ENCODE measurements at regions not wholly inside any gene's neighbourhood (a gene's known extent, or its start where the extent isn't known, plus 50 kb on each side); places are given as distances from the start of the nearest gene placed in this dataset.
"Not testable (repeated sequence)": the region's sequence is repeated elsewhere in the genome, so short reads cannot be mapped to it uniquely, and the experiment has no call there.

DNA sequence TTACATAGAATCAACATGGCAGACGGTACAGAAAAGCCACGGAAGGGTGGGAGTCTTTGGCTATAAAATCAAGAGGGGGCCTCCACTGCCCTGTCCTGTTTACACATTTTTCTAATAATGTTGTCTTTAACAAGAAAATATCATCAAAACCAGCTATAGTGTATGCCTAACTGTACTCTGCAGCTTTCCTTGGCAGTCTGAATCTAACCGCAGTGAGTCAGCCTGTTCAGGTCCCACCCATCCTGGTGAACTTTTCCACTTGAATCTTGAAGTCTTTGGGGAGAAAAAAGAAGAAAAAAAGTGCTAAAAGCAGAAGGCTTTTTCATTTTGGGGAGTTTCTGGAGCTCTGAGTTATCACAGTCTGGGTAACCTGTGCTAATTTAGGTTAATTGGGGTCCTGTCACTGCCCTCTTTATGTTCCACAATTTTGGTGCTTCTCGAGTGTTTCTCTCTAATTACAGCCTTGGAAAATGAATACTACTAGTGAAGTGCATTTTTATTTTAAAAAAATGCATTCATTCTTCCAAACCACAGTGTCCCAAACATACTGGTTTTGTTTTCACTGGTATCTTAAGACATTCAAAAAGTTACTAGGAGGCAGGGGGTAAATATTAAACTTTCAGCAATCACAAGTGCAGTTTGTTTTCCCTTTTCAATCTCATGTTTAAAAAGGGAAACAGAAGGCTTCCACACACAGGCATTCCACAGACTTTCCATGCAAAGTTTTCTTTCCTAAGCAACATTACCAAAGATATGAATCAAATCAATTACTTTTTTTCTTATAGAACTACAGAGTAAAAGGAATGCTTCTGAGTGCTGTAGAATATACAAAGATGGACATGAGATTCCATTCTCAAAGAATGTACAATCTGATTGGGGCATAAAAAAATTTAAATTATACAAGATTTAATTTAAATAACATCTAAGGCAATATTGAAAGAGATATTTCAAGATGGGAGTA is 86.8 kb upstream of the SEC22B start:
- H3K27me3 ChIP-seq (ENCODE audit: insufficient read depth, low read length) = not testable (repeated sequence)

DNA sequence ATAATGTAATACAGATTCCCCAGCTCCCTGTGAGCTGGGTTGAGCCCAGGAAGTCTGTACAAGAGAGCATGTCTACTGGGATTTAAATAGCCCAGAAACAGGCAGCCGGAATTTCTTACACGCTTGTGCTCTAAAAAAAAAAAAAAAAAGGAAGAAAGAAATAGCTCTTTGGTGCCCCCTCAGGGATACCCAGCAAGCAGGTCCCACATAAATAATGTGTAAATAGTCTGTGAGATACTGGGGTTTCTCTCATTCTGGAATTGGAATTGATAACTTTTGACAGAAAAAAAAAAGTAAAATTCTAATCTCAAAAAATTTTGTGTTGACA is 81.4 kb upstream of the SEC22B start:
- H3K4me1 ChIP-seq (ENCODE audit: insufficient read depth, low read length, severe bottlenecking); H3K4me3 ChIP-seq (ENCODE audit: low read depth, low read length, poor library complexity, severe bottlenecking); H4K20me1 ChIP-seq (ENCODE audit: insufficient read depth, low read length); H3K79me2 ChIP-seq (ENCODE audit: insufficient read depth, low read length); H3K27ac ChIP-seq (ENCODE audit: low read depth, low read length, poor library complexity, severe bottlenecking); H3K27me3 ChIP-seq (ENCODE audit: insufficient read depth, low read length); H3K9ac ChIP-seq (ENCODE audit: low read length); H3K9me3 ChIP-seq (ENCODE audit: low read length); H3K9me2 ChIP-seq (ENCODE audit: low read depth, low read length); H2AFZ ChIP-seq (ENCODE audit: low read length); H3K4me2 ChIP-seq (ENCODE audit: low read length); H3F3A ChIP-seq (ENCODE audit: insufficient read depth, low read length); H3K36me3 ChIP-seq (ENCODE audit: insufficient read depth, low read length): not testable (repeated sequence)

More for the DNA sequence above, 86.8 kb upstream of the SEC22B start:
- H3K36me3 ChIP-seq (ENCODE audit: insufficient read depth, low read length); H3F3A ChIP-seq (ENCODE audit: insufficient read depth, low read length); H3K79me2 ChIP-seq (ENCODE audit: insufficient read depth, low read length); H3K4me2 ChIP-seq (ENCODE audit: low read length); H3K9me2 ChIP-seq (ENCODE audit: low read depth, low read length); H4K20me1 ChIP-seq (ENCODE audit: insufficient read depth, low read length); H3K9me3 ChIP-seq (ENCODE audit: low read length); H3K9ac ChIP-seq (ENCODE audit: low read length); H3K4me1 ChIP-seq (ENCODE audit: insufficient read depth, low read length, severe bottlenecking); H3K27ac ChIP-seq (ENCODE audit: low read depth, low read length, poor library complexity, severe bottlenecking); H3K4me3 ChIP-seq (ENCODE audit: low read depth, low read length, poor library complexity, severe bottlenecking); H2AFZ ChIP-seq (ENCODE audit: low read length): not testable (repeated sequence)

DNA sequence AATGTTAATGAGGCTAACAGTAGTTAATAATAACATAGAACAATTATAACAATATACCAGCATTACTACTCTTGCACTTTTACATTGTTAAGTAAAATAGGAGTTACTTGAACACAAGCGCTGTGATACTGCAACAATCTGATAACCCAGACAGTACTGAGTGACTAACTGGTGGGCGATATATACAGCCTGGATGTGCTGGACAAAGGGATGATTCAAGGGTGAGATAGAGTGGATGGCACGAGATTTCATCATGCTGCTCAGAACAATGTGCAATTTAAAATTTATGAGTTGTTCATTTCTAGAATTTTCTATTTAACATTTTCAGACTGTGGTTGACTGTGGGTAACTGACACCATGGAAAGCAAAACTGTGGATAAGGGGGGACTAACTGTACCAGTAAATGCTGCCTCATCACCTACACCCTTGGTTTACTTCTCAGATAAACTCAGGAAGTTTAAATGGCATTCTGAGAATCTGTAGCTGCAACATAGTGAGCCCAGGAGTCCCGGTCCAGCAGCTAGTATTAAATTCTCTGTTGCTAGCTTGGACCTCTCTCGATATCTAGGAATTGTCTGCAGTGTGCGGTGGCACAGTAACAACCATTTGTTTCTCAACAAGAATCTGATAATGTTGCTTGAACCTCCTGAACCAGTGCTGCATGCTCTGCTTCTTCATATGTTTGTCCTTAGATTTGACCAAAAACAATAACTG is 80.9 kb upstream of the SEC22B start:
- H4K20me1 ChIP-seq (ENCODE audit: insufficient read depth, low read length); H3K79me2 ChIP-seq (ENCODE audit: insufficient read depth, low read length): not testable (repeated sequence)

DNA sequence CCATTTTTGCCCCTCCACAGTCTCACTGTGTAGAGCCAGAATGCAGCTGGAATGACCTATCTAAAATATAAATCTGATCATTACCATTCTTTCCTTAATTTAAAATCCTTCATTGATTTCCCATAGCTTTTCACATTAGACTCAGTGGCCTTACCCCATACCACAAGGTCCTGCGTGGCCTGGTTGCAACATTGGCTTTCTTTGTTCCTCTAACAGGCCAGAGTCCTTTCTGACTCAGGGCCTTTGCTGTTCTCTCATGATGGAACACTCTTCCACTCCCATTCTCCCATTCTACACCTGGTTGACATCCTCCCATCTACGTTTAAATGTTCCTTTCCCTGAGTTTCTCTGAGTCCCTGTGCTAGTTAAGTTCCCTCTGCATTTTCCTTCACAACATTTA is 74.4 kb upstream of the SEC22B start:
- H3K4me2 ChIP-seq (ENCODE audit: low read length); H3K4me3 ChIP-seq (ENCODE audit: low read depth, low read length, poor library complexity, severe bottlenecking); H4K20me1 ChIP-seq (ENCODE audit: insufficient read depth, low read length); H3K9me3 ChIP-seq (ENCODE audit: low read length); H3K9me2 ChIP-seq (ENCODE audit: low read depth, low read length); H3K79me2 ChIP-seq (ENCODE audit: insufficient read depth, low read length); H3K27me3 ChIP-seq (ENCODE audit: insufficient read depth, low read length); H3F3A ChIP-seq (ENCODE audit: insufficient read depth, low read length); H2AFZ ChIP-seq (ENCODE audit: low read length); H3K9ac ChIP-seq (ENCODE audit: low read length); H3K27ac ChIP-seq (ENCODE audit: low read depth, low read length, poor library complexity, severe bottlenecking); H3K4me1 ChIP-seq (ENCODE audit: insufficient read depth, low read length, severe bottlenecking); H3K36me3 ChIP-seq (ENCODE audit: insufficient read depth, low read length): not testable (repeated sequence)

More for the DNA sequence above, 80.9 kb upstream of the SEC22B start:
- not testable (repeated sequence) for H3K4me2 ChIP-seq (ENCODE audit: low read length); H3K9me3 ChIP-seq (ENCODE audit: low read length); H3K27ac ChIP-seq (ENCODE audit: low read depth, low read length, poor library complexity, severe bottlenecking); H2AFZ ChIP-seq (ENCODE audit: low read length); H3K36me3 ChIP-seq (ENCODE audit: insufficient read depth, low read length); H3K4me1 ChIP-seq (ENCODE audit: insufficient read depth, low read length, severe bottlenecking); H3K27me3 ChIP-seq (ENCODE audit: insufficient read depth, low read length); H3K9ac ChIP-seq (ENCODE audit: low read length); H3K9me2 ChIP-seq (ENCODE audit: low read depth, low read length); H3F3A ChIP-seq (ENCODE audit: insufficient read depth, low read length); H3K4me3 ChIP-seq (ENCODE audit: low read depth, low read length, poor library complexity, severe bottlenecking)

DNA sequence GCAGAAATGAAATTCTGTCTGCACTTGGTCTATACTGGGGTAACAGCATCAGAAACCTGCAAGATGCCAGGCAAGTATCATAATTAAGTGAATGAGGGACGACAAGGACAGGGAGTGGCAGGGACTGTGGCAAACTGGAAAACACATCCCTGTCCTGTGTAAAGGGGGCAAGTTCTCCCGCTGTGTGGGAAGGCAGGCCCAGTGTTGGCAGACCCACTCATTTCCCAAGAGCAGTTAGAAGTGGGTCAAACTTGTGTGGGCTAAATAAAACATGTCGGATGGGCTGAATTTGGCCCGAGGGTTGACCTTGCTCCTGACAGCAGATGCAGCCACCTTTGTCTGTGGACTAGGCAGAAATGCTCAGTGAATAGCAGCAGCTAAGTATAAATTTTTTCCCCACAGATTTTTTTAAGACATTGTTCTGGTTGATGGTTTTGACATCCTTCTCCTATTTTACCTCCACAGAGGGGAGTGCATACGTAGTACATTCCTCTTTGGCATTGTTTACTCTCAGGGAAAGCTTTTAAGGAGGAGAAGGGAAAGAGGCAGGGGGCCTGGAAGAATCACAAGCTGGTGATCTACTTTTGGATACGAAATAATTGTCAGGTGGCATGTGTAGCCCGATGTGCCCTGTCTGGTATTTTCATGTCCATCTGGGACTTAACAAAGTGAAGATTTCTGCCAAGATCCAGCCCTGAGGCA is 72.6 kb upstream of the SEC22B start:
- H3K79me2 ChIP-seq (ENCODE audit: insufficient read depth, low read length); H3K4me1 ChIP-seq (ENCODE audit: insufficient read depth, low read length, severe bottlenecking); H4K20me1 ChIP-seq (ENCODE audit: insufficient read depth, low read length); H3K27me3 ChIP-seq (ENCODE audit: insufficient read depth, low read length); H3F3A ChIP-seq (ENCODE audit: insufficient read depth, low read length); H3K4me2 ChIP-seq (ENCODE audit: low read length); H3K4me3 ChIP-seq (ENCODE audit: low read depth, low read length, poor library complexity, severe bottlenecking); H2AFZ ChIP-seq (ENCODE audit: low read length); H3K9me2 ChIP-seq (ENCODE audit: low read depth, low read length); H3K9ac ChIP-seq (ENCODE audit: low read length); H3K9me3 ChIP-seq (ENCODE audit: low read length); H3K36me3 ChIP-seq (ENCODE audit: insufficient read depth, low read length); H3K27ac ChIP-seq (ENCODE audit: low read depth, low read length, poor library complexity, severe bottlenecking): not testable (repeated sequence)

DNA sequence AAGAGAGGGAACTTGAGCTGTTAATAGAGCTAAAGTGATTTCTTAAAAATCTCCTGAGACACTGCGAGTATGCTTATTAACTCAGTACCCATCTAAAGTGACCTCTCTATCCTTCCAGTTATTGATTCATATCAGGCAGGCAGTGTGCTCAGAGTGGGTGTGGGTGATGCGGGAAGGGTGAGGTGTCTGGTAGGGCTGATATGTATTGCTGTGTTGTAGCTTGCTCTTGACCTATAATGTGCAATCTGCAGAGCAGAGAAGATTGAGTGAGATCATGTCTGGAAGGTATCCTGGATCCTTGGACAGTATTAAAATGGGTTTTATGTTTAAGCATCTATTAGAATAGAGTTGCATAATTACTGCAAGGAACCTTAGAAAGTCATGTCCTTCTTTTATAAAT is 71.9 kb upstream of the SEC22B start:
- H3K4me1 ChIP-seq (ENCODE audit: insufficient read depth, low read length, severe bottlenecking); H3K79me2 ChIP-seq (ENCODE audit: insufficient read depth, low read length); H3K9me3 ChIP-seq (ENCODE audit: low read length); H3K4me2 ChIP-seq (ENCODE audit: low read length); H3K27ac ChIP-seq (ENCODE audit: low read depth, low read length, poor library complexity, severe bottlenecking); H3K4me3 ChIP-seq (ENCODE audit: low read depth, low read length, poor library complexity, severe bottlenecking); H3K27me3 ChIP-seq (ENCODE audit: insufficient read depth, low read length); H3K36me3 ChIP-seq (ENCODE audit: insufficient read depth, low read length); H3K9me2 ChIP-seq (ENCODE audit: low read depth, low read length); H3F3A ChIP-seq (ENCODE audit: insufficient read depth, low read length); H2AFZ ChIP-seq (ENCODE audit: low read length); H3K9ac ChIP-seq (ENCODE audit: low read length); H4K20me1 ChIP-seq (ENCODE audit: insufficient read depth, low read length): not testable (repeated sequence)

DNA sequence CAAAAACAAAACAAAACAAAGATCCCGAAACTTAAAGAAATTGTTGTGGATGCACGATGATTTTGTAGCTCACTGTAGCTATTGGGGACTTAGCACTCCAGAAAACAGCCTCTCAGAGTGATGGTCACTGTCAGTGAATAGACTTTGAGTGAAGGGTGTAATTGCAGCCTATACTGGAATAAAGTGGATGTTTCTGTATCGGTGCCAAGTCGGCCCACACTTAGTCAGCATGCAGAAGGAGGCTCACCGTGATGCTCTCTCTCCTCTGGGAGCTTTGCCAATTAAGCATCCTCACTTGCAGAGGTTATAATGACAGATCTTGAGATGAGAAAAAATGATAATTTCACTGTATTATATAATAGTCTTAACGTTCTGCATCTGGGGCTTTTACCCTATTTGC is 67.5 kb upstream of the SEC22B start:
- not testable (repeated sequence) for H3K79me2 ChIP-seq (ENCODE audit: insufficient read depth, low read length); H3K4me2 ChIP-seq (ENCODE audit: low read length); H3K9me2 ChIP-seq (ENCODE audit: low read depth, low read length); H3K9me3 ChIP-seq (ENCODE audit: low read length); H3K4me1 ChIP-seq (ENCODE audit: insufficient read depth, low read length, severe bottlenecking); H3K4me3 ChIP-seq (ENCODE audit: low read depth, low read length, poor library complexity, severe bottlenecking); H3K27me3 ChIP-seq (ENCODE audit: insufficient read depth, low read length); H3K27ac ChIP-seq (ENCODE audit: low read depth, low read length, poor library complexity, severe bottlenecking); H3F3A ChIP-seq (ENCODE audit: insufficient read depth, low read length); H2AFZ ChIP-seq (ENCODE audit: low read length); H3K36me3 ChIP-seq (ENCODE audit: insufficient read depth, low read length); H3K9ac ChIP-seq (ENCODE audit: low read length); H4K20me1 ChIP-seq (ENCODE audit: insufficient read depth, low read length)

All from OCI-LY1 (cell line).